Omental fat pad (tissue), 3 donors: ENCODE measurements at regions not wholly inside any gene's neighbourhood (a gene's known extent, or its start where the extent isn't known, plus 50 kb on each side); places are given as distances from the start of the nearest gene placed in this dataset.

ENCODE experiments used
- ATAC-seq: fragments of 150-250 bp; one replicate; pipeline ENCODE4 v1.9.1; 2016; ENCODE audit warnings: mild to moderate bottlenecking, moderate library complexity; ENCODE audit not compliant: low FRiP score
- DNase-seq: peaks from one replicate; pipeline ENCODE4 v3.0.0-alpha.2; 2019; ENCODE audit warnings: low spot score
- CTCF ChIP-seq, 3 donors: fragments of 450-650 bp; IDR thresholded peaks; one replicate each; pipeline ENCODE4 v1.5.1; 2016 to 2017; ENCODE audit warnings: antibody characterized with exemption in 3 of 3, mild to moderate bottlenecking in 3 of 3, moderate library complexity in 2 of 3

- ATAC-seq, result no peak
- DNase-seq, result no peak
- TF ChIP-seq CTCF (IDR thresholded peaks at IDR 0.05), result no peak
These were observed 299.1 kb downstream of the RRAGC start for GRCh38 chr1:38560457-38560856.

GRCh38 chr1:38559446-38560165, 300.0 kb downstream of the RRAGC start:
- ATAC-seq (no peak), DNase-seq (no peak)
- TF ChIP-seq CTCF (IDR thresholded peaks at IDR 0.05), result no peak

- no peak for TF ChIP-seq CTCF (IDR thresholded peaks at IDR 0.05)
- DNase-seq, result no peak
These were observed 300.8 kb downstream of the RRAGC start for GRCh38 chr1:38558500-38559445.

GRCh38 chr1:38558055-38558454, 301.5 kb downstream of the RRAGC start:
- no peak for DNase-seq
- no peak for TF ChIP-seq CTCF (IDR thresholded peaks at IDR 0.05)
- no peak for ATAC-seq

More at GRCh38 chr1:38558500-38559445, 300.8 kb downstream of the RRAGC start:
- no peak for ATAC-seq

- no peak for DNase-seq
- TF ChIP-seq CTCF (IDR thresholded peaks at IDR 0.05), result no peak
- no peak for ATAC-seq
These were observed 304.0 kb downstream of the RRAGC start for GRCh38 chr1:38555594-38555993.

GRCh38 chr1:38555130-38555529, 304.4 kb downstream of the RRAGC start:
- DNase-seq, result no peak
- TF ChIP-seq CTCF (IDR thresholded peaks at IDR 0.05), result no peak
- ATAC-seq, result no peak
